ENCODE measurements at regions not wholly inside any gene's neighbourhood (a gene's known extent, or its start where the extent isn't known, plus 50 kb on each side); places are given as distances from the start of the nearest gene placed in this dataset.

GRCh38 chr7:94080551-94080950 is 76.4 kb upstream of the BET1 start:
- TF ChIP-seq RARB (CRISPR knock-in tag; IDR thresholded peaks at IDR 0.05), result no peak
- TF ChIP-seq TSHZ2 (CRISPR knock-in tag; IDR thresholded peaks at IDR 0.05), result no peak
- no peak for TF ChIP-seq CREB5 (CRISPR knock-in tag; IDR thresholded peaks at IDR 0.05; ENCODE audit: low read depth)

All from SK-N-SH treated with all-trans-retinoic acid at 6 μM for 48 hours (cell line).